H1 (cell line): ENCODE measurements at regions not wholly inside any gene's neighbourhood (a gene's known extent, or its start where the extent isn't known, plus 50 kb on each side); places are given as distances from the start of the nearest gene placed in this dataset.

Experiments used
- PHF8 ChIP-seq: fragments of 200-600 bp; sonication (generic); conservative IDR thresholded peaks from 2 replicates; pipeline ENCODE4 v1.7.1; 2012; ENCODE audit warnings: low read depth, mild to moderate bottlenecking, inconsistent platforms, low read length, moderate library complexity
- RXRA ChIP-seq: IDR thresholded peaks from 2 replicates; pipeline ENCODE4 v1.6.1; 2011; ENCODE audit warnings: low read depth, mild to moderate bottlenecking, low read length, moderate library complexity; ENCODE audit not compliant: insufficient read depth

DNA sequence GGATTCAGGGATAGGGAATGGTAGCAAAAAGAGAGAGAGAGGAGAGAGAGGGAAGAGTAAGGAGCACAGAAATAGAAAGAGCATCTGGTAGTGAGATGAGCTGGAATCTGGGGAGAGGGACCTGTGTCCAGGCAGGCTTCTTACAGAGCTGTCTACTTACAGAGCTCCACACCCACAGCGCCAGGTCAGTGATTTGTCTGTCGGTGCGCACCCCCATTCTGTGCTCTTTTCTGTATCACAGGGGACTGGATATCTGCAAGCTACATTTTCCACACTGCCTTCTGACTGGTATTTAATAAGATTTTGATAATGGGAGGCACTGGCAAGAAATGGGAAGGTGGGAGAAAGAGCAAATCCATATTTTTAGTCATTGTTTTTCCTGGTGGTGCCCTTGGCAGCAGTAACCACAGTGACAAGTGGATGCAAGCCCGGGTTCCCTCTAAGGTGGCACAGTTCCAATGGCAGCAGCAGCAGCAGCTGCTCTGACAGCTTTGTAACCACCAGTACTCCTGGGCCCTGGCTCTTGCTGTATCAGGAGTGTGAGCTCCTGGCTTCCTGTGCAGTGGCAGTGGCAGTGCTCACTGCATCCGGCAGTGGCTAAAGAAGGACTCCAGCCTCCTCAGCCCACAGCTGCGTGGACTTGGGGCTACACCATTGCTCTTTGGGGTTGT is 300.5 kb downstream of the TRIML1 start (continued):
- TF ChIP-seq PHF8, result no peak
- TF ChIP-seq RXRA, result no peak
